ENCODE measurements at regions not wholly inside any gene's neighbourhood (a gene's known extent, or its start where the extent isn't known, plus 50 kb on each side); places are given as distances from the start of the nearest gene placed in this dataset.

DNA sequence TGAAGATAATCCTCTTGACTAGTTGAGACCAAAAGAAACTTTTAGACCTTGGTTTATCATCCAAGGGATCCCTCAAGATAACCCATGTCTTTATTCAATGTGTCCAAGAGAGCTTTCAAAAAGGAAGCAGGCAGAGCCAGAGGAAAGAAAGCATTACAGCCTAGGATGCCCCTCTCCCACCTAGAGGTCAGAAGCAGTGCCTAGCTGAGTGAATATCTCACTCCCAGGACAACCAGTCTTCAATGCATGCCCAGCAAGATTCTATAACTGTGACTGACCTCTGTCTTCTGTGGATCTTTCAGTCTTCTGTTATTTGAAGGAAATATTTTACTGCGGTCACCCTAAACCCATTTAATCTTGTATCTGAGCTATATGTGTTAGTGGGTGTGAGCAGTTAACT, 537.2 kb upstream of the CPEB2 start:
- FAIRE-seq (no peak), DNase-seq (ENCODE audit: low read depth in 1 of 2, low spot score in 2 of 2) (no peak)
- Histone ChIP-seq H4K20me1 (replicated peaks in 1 of 2; ENCODE audit: control insufficient read depth in 1 of 2, insufficient read depth in 2 of 2, low read length in 2 of 2) (no peaks in the 10 kb centered on the region), H3K23me2 (ENCODE audit: low read depth, low read length) (no peaks in the 10 kb centered on the region), H3K36me3 (ENCODE audit: control insufficient read depth in 2 of 4, insufficient read depth in 4 of 4, low read length in 3 of 4) (no peaks in the 10 kb centered on the region), H2BK5ac (ENCODE audit: low read depth, low read length) (no peak overlapping the region), H3K4me2 (ENCODE audit: insufficient read depth in 1 of 2, low read depth in 2 of 2, low read length in 2 of 2) (no peak overlapping the region), H4K5ac (ENCODE audit: insufficient read length, low read depth, low read length) (no peak overlapping the region), H3K27me3 (replicated peaks in 1 of 4; ENCODE audit: control insufficient read depth in 3 of 4, extremely low read depth in 1 of 4, insufficient read depth in 3 of 4, low read length in 3 of 4) (no peaks in the 10 kb centered on the region), H3K4me1 (replicated peaks in 1 of 4; ENCODE audit: control insufficient read depth in 3 of 4, insufficient read depth in 4 of 4, low read length in 3 of 4) (no peaks in the 10 kb centered on the region), H2BK120ac (replicated peaks; ENCODE audit: low read depth, low read length) (no peak overlapping the region), H3K4me3 (ENCODE audit: extremely low read depth in 1 of 4, insufficient read depth in 2 of 4, low read depth in 3 of 4, low read length in 4 of 4) (no peak overlapping the region), H2BK20ac (ENCODE audit: low read length) (no peak overlapping the region), H3K9me3 (ENCODE audit: insufficient read depth in 2 of 2, low read depth in 1 of 2, low read length in 1 of 2) (no peaks in the 10 kb centered on the region), H3K9ac (replicated peaks in 1 of 4; ENCODE audit: extremely low read depth in 1 of 4, low read depth in 3 of 4, low read length in 3 of 4) (no peak overlapping the region), H2AK5ac (ENCODE audit: low read depth, low read length) (no peak overlapping the region), H3K18ac (ENCODE audit: extremely low read depth, low read length) (no peak overlapping the region), H3K4ac (replicated peaks; ENCODE audit: insufficient read length, low read depth, low read length) (no peak overlapping the region), H3K79me1 (ENCODE audit: low read depth, low read length) (no peaks in the 10 kb centered on the region), H3K56ac (replicated peaks; ENCODE audit: insufficient read length, low read depth, low read length) (no peak overlapping the region), H2BK12ac (ENCODE audit: low read depth, low read length) (no peak overlapping the region), H2BK15ac (ENCODE audit: low read length) (no peak overlapping the region), H4K8ac (ENCODE audit: extremely low read depth, insufficient read depth, low read length) (no peak overlapping the region), H3K14ac (ENCODE audit: insufficient read length) (no peak overlapping the region), H2AFZ (ENCODE audit: low read length) (no peak overlapping the region), H4K91ac (replicated peaks; ENCODE audit: insufficient read length, low read length) (no peak overlapping the region), H3K79me2 (ENCODE audit: control insufficient read depth in 1 of 2, insufficient read depth in 2 of 2, low read length in 2 of 2) (no peaks in the 10 kb centered on the region), H3K23ac (ENCODE audit: insufficient read length) (no peak overlapping the region), H3K27ac (ENCODE audit: low read depth, low read length) (no peak overlapping the region)
- CTCF ChIA-PET (ENCODE audit: partially characterized antibody): no interaction called here
- 84% methylated on average over 1 of the region's 1 CpG; no CpG with 5 or more reads in 1 of the 2 experiments for WGBS, 2 experiments (ENCODE audit: extremely low coverage in 1 of 2, insufficient coverage in 1 of 2, insufficient read length in 1 of 2, insufficient replicate concordance in 2 of 2, low coverage in 1 of 2, low lambda C conversion rate in 2 of 2, missing lambda C conversion rate in 1 of 2)
- no peak for TF ChIP-seq MAFK (IDR thresholded peaks at IDR 0.05; ENCODE audit: low read depth, low read length)
- TF ChIP-seq SP4 (IDR thresholded peaks at IDR 0.05; ENCODE audit: low read length): no peak
- no peak for TF ChIP-seq GTF2F1 (IDR thresholded peaks at IDR 0.05; ENCODE audit: borderline replicate concordance, low read depth, low read length)
- TF ChIP-seq ASH2L (IDR thresholded peaks at IDR 0.05; ENCODE audit: low read length): no peak
- no peak for TF ChIP-seq PHF8 (conservative IDR thresholded peaks at IDR 0.05; ENCODE audit: low read depth, low read length)
- no peak for TF ChIP-seq SIN3A (conservative IDR thresholded peaks at IDR 0.05 in 1 of 2, IDR thresholded peaks at IDR 0.05 in 1 of 2; ENCODE audit: low read depth in 1 of 2, low read length in 2 of 2)
- no peak for TF ChIP-seq ZNF274 (IDR thresholded peaks at IDR 0.05; ENCODE audit: borderline replicate concordance, extremely low read depth, low read length)
- TF ChIP-seq CTBP2 (IDR thresholded peaks at IDR 0.05; ENCODE audit: borderline replicate concordance, insufficient read depth, insufficient read length, low read length): no peak
- TF ChIP-seq KDM5A (IDR thresholded peaks at IDR 0.05; ENCODE audit: low read length): no peak
- POLR2A ChIA-PET (ENCODE audit: partially characterized antibody): interaction anchor here (1.1 kb wide), 1 partner anchor 12 kb away, joined by 5 read pairs; no protein-coding TSS in a partner anchor

Data from H1 (cell line).